ENCODE measurements at regions not wholly inside any gene's neighbourhood (a gene's known extent, or its start where the extent isn't known, plus 50 kb on each side); places are given as distances from the start of the nearest gene placed in this dataset.
"Not testable (repeated sequence)": the region's sequence is repeated elsewhere in the genome, so short reads cannot be mapped to it uniquely, and the experiment has no call there.

- no peak for TF ChIP-seq CTCF (IDR thresholded peaks at IDR 0.05)
- DNase-seq (ENCODE audit: low spot score) (no peak), ATAC-seq (ENCODE audit: low FRiP score) (no peak)
These were observed 330.5 kb upstream of the PRKX start for GRCh38 chrX:4043951-4044350.

GRCh38 chrX:4035874-4036273 lies 322.4 kb upstream of the PRKX start:
- DNase-seq (ENCODE audit: low spot score) (no peak), ATAC-seq (ENCODE audit: low FRiP score) (no peak)
- no peak for TF ChIP-seq CTCF (IDR thresholded peaks at IDR 0.05)

GRCh38 chrX:4028151-4028550 lies 314.7 kb upstream of the PRKX start:
- TF ChIP-seq CTCF (IDR thresholded peaks at IDR 0.05): no peak
- ATAC-seq (ENCODE audit: low FRiP score) (no peak), DNase-seq (ENCODE audit: low spot score) (no peak)

- ATAC-seq (ENCODE audit: low FRiP score): no peak
- no peak for TF ChIP-seq CTCF (IDR thresholded peaks at IDR 0.05)
- no peak for DNase-seq (ENCODE audit: low spot score)
These were observed 291.8 kb upstream of the PRKX start for GRCh38 chrX:4005281-4005680.

GRCh38 chrX:4004822-4005221 lies 291.4 kb upstream of the PRKX start:
- TF ChIP-seq CTCF (IDR thresholded peaks at IDR 0.05): no peak
- DNase-seq (ENCODE audit: low spot score) (no peak), ATAC-seq (ENCODE audit: low FRiP score) (no peak)

- no peak for DNase-seq (ENCODE audit: low spot score)
- no peak for TF ChIP-seq CTCF (IDR thresholded peaks at IDR 0.05)
- ATAC-seq (ENCODE audit: low FRiP score): no peak
These were observed 280.9 kb upstream of the PRKX start for GRCh38 chrX:3994315-3994714.

GRCh38 chrX:3990569-3990968 lies 277.1 kb upstream of the PRKX start:
- ATAC-seq (ENCODE audit: low FRiP score) (no peak), DNase-seq (ENCODE audit: low spot score) (no peak)
- no peak for TF ChIP-seq CTCF (IDR thresholded peaks at IDR 0.05)

GRCh38 chrX:3972104-3972858 lies 258.8 kb upstream of the PRKX start:
- DNase-seq (ENCODE audit: low spot score); ATAC-seq (ENCODE audit: low FRiP score): not testable (repeated sequence)
